Tibial nerve (tissue), 4 donors: ENCODE measurements at regions not wholly inside any gene's neighbourhood (a gene's known extent, or its start where the extent isn't known, plus 50 kb on each side); places are given as distances from the start of the nearest gene placed in this dataset.

ENCODE experiments used
- EP300 ChIP-seq, 2 donors: sonication (generic); formaldehyde crosslinking; IDR thresholded peaks; one replicate each; pipeline ENCODE4 v1.6.1; 2017; ENCODE audit warnings: antibody characterized with exemption in 2 of 2, mild to moderate bottlenecking in 1 of 2
- POLR2A ChIP-seq, 2 donors: fragments of 450-650 bp; IDR thresholded peaks; one replicate each; pipeline ENCODE4 v1.6.1; 2017; ENCODE audit warnings: antibody characterized with exemption in 2 of 2, mild to moderate bottlenecking in 2 of 2, moderate library complexity in 2 of 2
- TF ChIP-seq, protein P1 (sequence below), 5 experiments: fragments of 200-600 bp in 3 of 5; fragments of 450-650 bp in 2 of 5; sonication (generic) in 3 of 5; IDR thresholded peaks; one replicate each; pipeline ENCODE4 v1.5.1; 2016 to 2019; ENCODE audit warnings: antibody characterized with exemption in 5 of 5, mild to moderate bottlenecking in 3 of 5, moderate library complexity in 2 of 5

DNA sequence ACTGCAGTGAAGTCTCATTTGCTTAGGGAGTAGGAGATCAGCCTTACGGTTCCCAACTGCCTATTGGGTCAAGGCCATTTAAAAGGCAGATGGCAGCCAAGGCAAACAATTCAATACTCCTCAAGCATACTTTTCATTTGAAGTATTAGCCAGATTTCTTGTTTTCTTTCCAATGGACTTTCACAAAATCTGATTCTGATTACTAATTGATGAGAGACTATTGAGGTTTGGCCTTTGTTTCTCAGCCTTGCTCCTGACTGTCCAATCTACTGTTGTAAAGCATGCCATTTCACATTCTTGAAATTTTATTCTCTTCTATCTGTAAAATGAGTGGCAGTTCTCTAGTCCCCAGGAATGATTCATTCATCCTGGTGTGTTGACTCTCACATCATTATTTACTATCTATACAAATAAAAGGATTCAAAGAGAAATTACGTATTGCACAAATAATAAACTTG, 166.2 kb upstream of the TGFBR2 start:
- TF ChIP-seq POLR2A (IDR thresholded peaks at IDR 0.05) (no peak), EP300 (IDR thresholded peaks at IDR 0.05) (peak in 1 of 2 donors; percentile 63)
- TF ChIP-seq, protein P1, sequence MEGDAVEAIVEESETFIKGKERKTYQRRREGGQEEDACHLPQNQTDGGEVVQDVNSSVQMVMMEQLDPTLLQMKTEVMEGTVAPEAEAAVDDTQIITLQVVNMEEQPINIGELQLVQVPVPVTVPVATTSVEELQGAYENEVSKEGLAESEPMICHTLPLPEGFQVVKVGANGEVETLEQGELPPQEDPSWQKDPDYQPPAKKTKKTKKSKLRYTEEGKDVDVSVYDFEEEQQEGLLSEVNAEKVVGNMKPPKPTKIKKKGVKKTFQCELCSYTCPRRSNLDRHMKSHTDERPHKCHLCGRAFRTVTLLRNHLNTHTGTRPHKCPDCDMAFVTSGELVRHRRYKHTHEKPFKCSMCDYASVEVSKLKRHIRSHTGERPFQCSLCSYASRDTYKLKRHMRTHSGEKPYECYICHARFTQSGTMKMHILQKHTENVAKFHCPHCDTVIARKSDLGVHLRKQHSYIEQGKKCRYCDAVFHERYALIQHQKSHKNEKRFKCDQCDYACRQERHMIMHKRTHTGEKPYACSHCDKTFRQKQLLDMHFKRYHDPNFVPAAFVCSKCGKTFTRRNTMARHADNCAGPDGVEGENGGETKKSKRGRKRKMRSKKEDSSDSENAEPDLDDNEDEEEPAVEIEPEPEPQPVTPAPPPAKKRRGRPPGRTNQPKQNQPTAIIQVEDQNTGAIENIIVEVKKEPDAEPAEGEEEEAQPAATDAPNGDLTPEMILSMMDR (IDR thresholded peaks at IDR 0.05) = no peak
